A549 (cell line): ENCODE measurements at regions not wholly inside any gene's neighbourhood (a gene's known extent, or its start where the extent isn't known, plus 50 kb on each side); places are given as distances from the start of the nearest gene placed in this dataset.

Experiments used
- ATAC-seq, 2 experiments: fragments of 200-7000 bp in 1 of 2; fragments of >200 bp in 1 of 2; cut with Nextera tagmentation in 1 of 2; cut with Tn5 transposase in 1 of 2; 3 replicates each; pipeline versions ENCODE4 v1.8.0 to v1.9.1; 2018 to 2020; ENCODE audit warnings: mild to moderate bottlenecking in 1 of 2, moderate library complexity in 1 of 2
- CTCF ChIA-PET: fragments of 300-600 bp; sonication (Branson Sonifier 250); formaldehyde crosslinking; extraction: SDS; loops from one replicate; lab custom pipeline; 2021; ENCODE audit warnings: antibody characterized with exemption, inconsistent platforms; lab: Yijun Ruan, JAX
- POLR2A ChIA-PET: fragments of 350-600 bp; formaldehyde crosslinking; extraction: SDS; loops from one replicate; lab custom pipeline; 2021; ENCODE audit warnings: antibody characterized with exemption, inconsistent platforms; lab: Yijun Ruan, JAX
- DNase-seq, 2 experiments: peaks; one replicate each; pipeline versions ENCODE4 v3.0.0 to v3.0.0-alpha.2; 2011 to 2016; ENCODE audit warnings: low read depth in 1 of 2, low spot score in 1 of 2
- FAIRE-seq: peaks from 2 replicates; lab custom pipeline; 2011; peaks lifted over from hg19 to GRCh38; lab: Jason Lieb, UNC
- H3K27ac ChIP-seq, 2 experiments: fragments of >200 bp; sonication (Bioruptor Twin); formaldehyde crosslinking; 3 replicates each; pipeline ENCODE4 v1.5.1; 2016 to 2017
- H3K4me1 ChIP-seq: fragments of >200 bp; sonication (Bioruptor Twin); formaldehyde crosslinking; 3 replicates; pipeline ENCODE4 v1.6.1; 2016
- H3K4me2 ChIP-seq: fragments of >200 bp; sonication (Bioruptor Twin); formaldehyde crosslinking; 3 replicates; pipeline ENCODE4 v1.6.1; 2016
- H3K4me3 ChIP-seq: fragments of >200 bp; sonication (Bioruptor Twin); formaldehyde crosslinking; 3 replicates; pipeline ENCODE4 v1.5.1; 2016
- H3K9me3 ChIP-seq: fragments of >200 bp; sonication (Bioruptor Twin); formaldehyde crosslinking; 3 replicates; pipeline ENCODE4 v1.6.1; 2016
- BHLHE40 ChIP-seq: IDR thresholded peaks from 2 replicates; pipeline ENCODE4 v1.6.1; 2012; ENCODE audit warnings: low read depth, low read length, inconsistent platforms
- CBX2 ChIP-seq: fragments of 200-600 bp; sonication (generic); IDR thresholded peaks from 2 replicates; pipeline ENCODE4 v1.6.1; 2016; ENCODE audit warnings: low read depth, mild to moderate bottlenecking, borderline replicate concordance
- CTCF ChIP-seq: fragments of >200 bp; sonication (Bioruptor Twin); formaldehyde crosslinking; IDR thresholded peaks from 3 replicates; pipeline ENCODE4 v1.5.1; 2016
- E2F6 ChIP-seq: IDR thresholded peaks from 2 replicates; pipeline ENCODE4 v1.6.1; 2012; ENCODE audit warnings: low read depth, borderline replicate concordance
- EHF ChIP-seq: fragments of 250-450 bp; sonication (Bioruptor Pico); IDR thresholded peaks from 2 replicates; pipeline ENCODE4 v1.5.0; 2020; ENCODE audit warnings: mild to moderate bottlenecking
- EHMT2 ChIP-seq: fragments of 200-600 bp; sonication (generic); IDR thresholded peaks from 2 replicates; pipeline ENCODE4 v1.6.1; 2016; ENCODE audit warnings: antibody characterized with exemption, low read depth, mild to moderate bottlenecking, moderate library complexity
- ESRRA ChIP-seq: fragments of 150-350 bp; IDR thresholded peaks from 2 replicates; pipeline ENCODE4 v1.6.1; 2014; ENCODE audit warnings: mild to moderate bottlenecking, low read length, borderline replicate concordance
- HEYL ChIP-seq: fragments of 250-450 bp; sonication (Bioruptor Pico); IDR thresholded peaks from 2 replicates; pipeline ENCODE4 v1.8.0; 2021; ENCODE audit warnings: mild to moderate bottlenecking, moderate library complexity
- HOXB13 ChIP-seq: fragments of 250-450 bp; sonication (Bioruptor Pico); IDR thresholded peaks from 2 replicates; pipeline ENCODE4 v1.5.0; 2020; ENCODE audit warnings: low read depth, mild to moderate bottlenecking, moderate library complexity
- KDM1A ChIP-seq: fragments of 200-600 bp; sonication (generic); IDR thresholded peaks from 2 replicates; pipeline ENCODE4 v1.6.1; 2016; ENCODE audit warnings: low read depth, mild to moderate bottlenecking
- KDM5A ChIP-seq: fragments of 200-600 bp; sonication (generic); IDR thresholded peaks from 2 replicates; pipeline ENCODE4 v1.6.1; 2016; ENCODE audit warnings: antibody characterized with exemption, mild to moderate bottlenecking
- MAFK ChIP-seq: fragments of 450-650 bp; IDR thresholded peaks from 2 replicates; pipeline ENCODE4 v1.6.1; 2014; ENCODE audit not compliant: partially characterized antibody
- MYC ChIP-seq: IDR thresholded peaks from 2 replicates; pipeline ENCODE4 v1.6.1; 2012; ENCODE audit warnings: mild to moderate bottlenecking, inconsistent platforms, low read length, improper control_type of control experiment, borderline replicate concordance
- NFE2L2 ChIP-seq: fragments of 150-350 bp; conservative IDR thresholded peaks from 2 replicates; pipeline ENCODE4 v1.6.1; 2014; ENCODE audit warnings: low read length
- NPAS2 ChIP-seq: fragments of 250-450 bp; sonication (Bioruptor Pico); IDR thresholded peaks from 2 replicates; pipeline ENCODE4 v1.8.0; 2022; ENCODE audit warnings: mild to moderate bottlenecking, moderate library complexity, borderline replicate concordance
- RARB ChIP-seq: fragments of 250-450 bp; sonication (Bioruptor Pico); IDR thresholded peaks from 2 replicates; pipeline ENCODE4 v1.8.0; 2021; ENCODE audit warnings: mild to moderate bottlenecking, moderate library complexity
- RCOR1 ChIP-seq: fragments of 150-350 bp; IDR thresholded peaks from 2 replicates; pipeline ENCODE4 v1.6.1; 2014; ENCODE audit warnings: antibody characterized with exemption, low read length, low read depth
- REST ChIP-seq: fragments of 200-600 bp; sonication (generic); IDR thresholded peaks from 2 replicates; pipeline ENCODE4 v1.6.1; 2016; ENCODE audit warnings: antibody characterized with exemption, mild to moderate bottlenecking, moderate library complexity
- RFX5 ChIP-seq: fragments of 450-650 bp; IDR thresholded peaks from 2 replicates; pipeline ENCODE4 v1.7.1; 2014; ENCODE audit warnings: antibody characterized with exemption, mild to moderate bottlenecking, moderate library complexity
- RNF2 ChIP-seq: fragments of 200-600 bp; sonication (generic); IDR thresholded peaks from 2 replicates; pipeline ENCODE4 v1.6.1; 2016; ENCODE audit warnings: low read depth, mild to moderate bottlenecking, antibody characterized with exemption, moderate library complexity, borderline replicate concordance
- SREBF2 ChIP-seq: fragments of 450-650 bp; IDR thresholded peaks from 2 replicates; pipeline ENCODE4 v1.6.1; 2014; ENCODE audit warnings: mild to moderate bottlenecking, moderate library complexity
- TFCP2L1 ChIP-seq: fragments of 250-450 bp; sonication (Bioruptor Pico); IDR thresholded peaks from 2 replicates; pipeline ENCODE4 v1.5.0; 2021; ENCODE audit warnings: mild to moderate bottlenecking
- ZNF302 ChIP-seq: fragments of 250-450 bp; sonication (Bioruptor Pico); IDR thresholded peaks from 2 replicates; pipeline ENCODE4 v1.9.0; 2021; ENCODE audit warnings: inconsistent platforms, mild to moderate bottlenecking, moderate library complexity
- WGBS: methylation state at CpG from one replicate; pipeline ENCODE4 v1.1.6; 2017; ENCODE audit errors: missing lambda C conversion rate; 5-methylcytosine and 5-hydroxymethylcytosine counted together

GRCh38 chr22:47816863-47817210 lies 1054.4 kb downstream of the TBC1D22A start (continued):
- no peak for TF ChIP-seq MAFK
- TF ChIP-seq KDM5A = no peak
- no peak for TF ChIP-seq SREBF2
- no peak for TF ChIP-seq RARB (CRISPR knock-in tag)
- TF ChIP-seq EHF (CRISPR knock-in tag) = no peak
- no peak for TF ChIP-seq RCOR1

GRCh38 chr22:47816121-47816862 lies 1053.8 kb downstream of the TBC1D22A start:
- H3K4me1 ChIP-seq = no peaks in the 10 kb centered on the region
- WGBS = 40% methylated on average over 16 of the region's 16 CpGs
- ATAC-seq (no peak), FAIRE-seq (no peak), DNase-seq (no peak)
- no peak overlapping the region for H3K4me3 ChIP-seq
- TF ChIP-seq NPAS2 (CRISPR knock-in tag) (no peak), HOXB13 (no peak), REST (no peak), CBX2 (no peak), TFCP2L1 (CRISPR knock-in tag) (no peak), E2F6 (no peak), ZNF302 (CRISPR knock-in tag) (no peak), EHMT2 (no peak), KDM1A (no peak), HEYL (CRISPR knock-in tag) (no peak)
- H3K27ac ChIP-seq = no peak overlapping the region
- ChIA-PET POLR2A (no interaction called here), CTCF (no interaction called here)
- H3K9me3 ChIP-seq = no peaks in the 10 kb centered on the region; the same call in 2 of the 3 replicates
- no peak overlapping the region for H3K4me2 ChIP-seq

GRCh38 chr22:47814474-47814873 lies 1052.0 kb downstream of the TBC1D22A start:
- Histone ChIP-seq H3K4me1 (no peaks in the 10 kb centered on the region), H3K4me2 (no peak overlapping the region), H3K9me3 (no peaks in the 10 kb centered on the region; the same call in 2 of the 3 replicates), H3K27ac (no peak overlapping the region), H3K4me3 (no peak overlapping the region)
- WGBS = no CpG with 5 or more reads among the region's 1 CpG
- FAIRE-seq (no peak), ATAC-seq (no peak), DNase-seq (no peak)
- TF ChIP-seq ESRRA = no peak
- TF ChIP-seq RFX5 = no peak
- TF ChIP-seq NFE2L2 = no peak
- no peak for TF ChIP-seq CBX2
- TF ChIP-seq BHLHE40 = no peak
- TF ChIP-seq CTCF = no peak
- TF ChIP-seq MYC = no peak
- TF ChIP-seq KDM5A = no peak
- no peak for TF ChIP-seq RNF2
- TF ChIP-seq MAFK = no peak
- TF ChIP-seq TFCP2L1 (CRISPR knock-in tag) = no peak
- ChIA-PET POLR2A (interaction anchor here (0.6 kb wide), 1 partner anchor 123 kb away, joined by 3 read pairs; no protein-coding TSS in a partner anchor), CTCF (interaction anchor here (0.6 kb wide), 1 partner anchor 351 kb away, joined by 3 read pairs; no protein-coding TSS in a partner anchor)
